HEK293 (cell line): ENCODE measurements at regions not wholly inside any gene's neighbourhood (a gene's known extent, or its start where the extent isn't known, plus 50 kb on each side); places are given as distances from the start of the nearest gene placed in this dataset.

Experiments
- CTCF ChIA-PET: fragments of 350-600 bp; formaldehyde crosslinking; extraction: SDS; loops from one replicate; lab custom pipeline; 2021; ENCODE audit warnings: antibody characterized with exemption; lab: Yijun Ruan, JAX
- POLR2A ChIA-PET: fragments of 300-600 bp; formaldehyde crosslinking; extraction: SDS; loops from one replicate; lab custom pipeline; 2020; ENCODE audit warnings: antibody characterized with exemption, inconsistent platforms; lab: Yijun Ruan, JAX
- H3K27ac ChIP-seq: fragments of 200-500 bp; sonication (Bioruptor generic); 2 replicates; pipeline ENCODE4 v1.5.1; 2014; ENCODE audit warnings: low read depth, low read length, control low read depth, inconsistent platforms; ENCODE audit errors: extremely low read depth
- H3K36me3 ChIP-seq, 2 experiments: fragments of 200-500 bp in 1 of 2; sonication (Bioruptor generic) in 1 of 2; 1 replicate in 1 of 2; 2 replicates in 1 of 2; pipeline ENCODE4 v1.5.1; 2014 to 2017; ENCODE audit warnings: inconsistent platforms in 2 of 2, low read length in 2 of 2; ENCODE audit not compliant: control insufficient read depth in 2 of 2, insufficient read depth in 1 of 2
- H3K4me1 ChIP-seq: fragments of 200-500 bp; sonication (Bioruptor generic); 2 replicates; pipeline ENCODE4 v1.5.1; 2014; ENCODE audit warnings: mild to moderate bottlenecking, low read length, inconsistent platforms; ENCODE audit not compliant: control insufficient read depth, insufficient read depth
- H3K4me3 ChIP-seq: 2 replicates; pipeline ENCODE4 v1.5.1; 2011; ENCODE audit warnings: low read depth, mild to moderate bottlenecking, control low read depth, low read length, moderate library complexity
- H3K9me3 ChIP-seq: fragments of 200-500 bp; sonication (Bioruptor generic); 2 replicates; pipeline ENCODE4 v1.5.1; 2014; ENCODE audit warnings: low read depth, low read length, inconsistent platforms; ENCODE audit not compliant: control insufficient read depth, insufficient read depth
- GLI4 ChIP-seq: fragments of 450-650 bp; formaldehyde crosslinking; IDR thresholded peaks from 2 replicates; pipeline ENCODE4 v1.5.1; 2016; ENCODE audit warnings: missing biosample characterization, missing genetic modification characterization
- GLIS2 ChIP-seq: fragments of 450-650 bp; formaldehyde crosslinking; IDR thresholded peaks from 2 replicates; pipeline ENCODE4 v1.5.1; 2016; ENCODE audit warnings: missing biosample characterization, missing genetic modification characterization
- KLF1 ChIP-seq: fragments of 450-650 bp; formaldehyde crosslinking; IDR thresholded peaks from 2 replicates; pipeline ENCODE4 v1.5.1; 2016; ENCODE audit warnings: missing biosample characterization, missing genetic modification characterization
- KLF10 ChIP-seq: fragments of 450-650 bp; IDR thresholded peaks from 2 replicates; pipeline ENCODE4 v1.5.1; 2018; ENCODE audit warnings: missing biosample characterization, mild to moderate bottlenecking, missing genetic modification characterization
- KLF7 ChIP-seq: fragments of 450-650 bp; formaldehyde crosslinking; IDR thresholded peaks from 2 replicates; pipeline ENCODE4 v1.5.1; 2016; ENCODE audit warnings: missing biosample characterization, missing genetic modification characterization, borderline replicate concordance
- KLF8 ChIP-seq: fragments of 450-650 bp; formaldehyde crosslinking; IDR thresholded peaks from 2 replicates; pipeline ENCODE4 v1.5.1; 2016; ENCODE audit warnings: missing biosample characterization, missing genetic modification characterization
- OVOL3 ChIP-seq: fragments of 450-650 bp; formaldehyde crosslinking; IDR thresholded peaks from 2 replicates; pipeline ENCODE4 v1.5.1; 2016; ENCODE audit warnings: missing biosample characterization, missing genetic modification characterization
- RBAK ChIP-seq: fragments of 450-650 bp; formaldehyde crosslinking; IDR thresholded peaks from 2 replicates; pipeline ENCODE4 v1.5.1; 2016; ENCODE audit warnings: missing biosample characterization, missing genetic modification characterization
- SCRT1 ChIP-seq: fragments of 450-650 bp; formaldehyde crosslinking; IDR thresholded peaks from 2 replicates; pipeline ENCODE4 v1.5.1; 2016; ENCODE audit warnings: missing biosample characterization, missing genetic modification characterization, borderline replicate concordance
- SCRT2 ChIP-seq: fragments of 450-650 bp; formaldehyde crosslinking; IDR thresholded peaks from 2 replicates; pipeline ENCODE4 v1.5.1; 2016; ENCODE audit warnings: missing biosample characterization, missing genetic modification characterization
- WT1 ChIP-seq: fragments of 450-650 bp; formaldehyde crosslinking; IDR thresholded peaks from 2 replicates; pipeline ENCODE4 v1.5.1; 2016; ENCODE audit warnings: missing biosample characterization, missing genetic modification characterization
- ZBTB48 ChIP-seq: fragments of 450-650 bp; formaldehyde crosslinking; IDR thresholded peaks from 2 replicates; pipeline ENCODE4 v1.5.1; 2016; ENCODE audit warnings: missing biosample characterization, missing genetic modification characterization
- ZFP3 ChIP-seq: fragments of 450-650 bp; formaldehyde crosslinking; IDR thresholded peaks from 2 replicates; pipeline ENCODE4 v1.5.1; 2016; ENCODE audit warnings: low read depth, missing biosample characterization, missing genetic modification characterization
- ZIC2 ChIP-seq: fragments of 450-650 bp; formaldehyde crosslinking; IDR thresholded peaks from 2 replicates; pipeline ENCODE4 v1.5.1; 2016; ENCODE audit warnings: missing biosample characterization, missing genetic modification characterization
- ZNF155 ChIP-seq: fragments of 450-650 bp; formaldehyde crosslinking; IDR thresholded peaks from 2 replicates; pipeline ENCODE4 v1.5.1; 2016; ENCODE audit warnings: missing biosample characterization, missing genetic modification characterization
- ZNF174 ChIP-seq: fragments of 450-650 bp; formaldehyde crosslinking; IDR thresholded peaks from 2 replicates; pipeline ENCODE4 v1.5.0; 2017; ENCODE audit warnings: missing biosample characterization, mild to moderate bottlenecking, missing genetic modification characterization
- ZNF175 ChIP-seq: fragments of 450-650 bp; formaldehyde crosslinking; IDR thresholded peaks from 2 replicates; pipeline ENCODE4 v1.5.1; 2016; ENCODE audit warnings: missing biosample characterization, missing genetic modification characterization
- ZNF311 ChIP-seq: fragments of 450-650 bp; formaldehyde crosslinking; IDR thresholded peaks from 2 replicates; pipeline ENCODE4 v1.5.1; 2017; ENCODE audit warnings: missing biosample characterization, missing genetic modification characterization, borderline replicate concordance
- ZNF473 ChIP-seq: fragments of 450-650 bp; formaldehyde crosslinking; IDR thresholded peaks from 2 replicates; pipeline ENCODE4 v1.5.1; 2017; ENCODE audit warnings: missing biosample characterization, missing genetic modification characterization
- ZNF560 ChIP-seq: fragments of 450-650 bp; formaldehyde crosslinking; IDR thresholded peaks from 2 replicates; pipeline ENCODE4 v1.5.1; 2017; ENCODE audit warnings: missing biosample characterization, missing genetic modification characterization, borderline replicate concordance
- ZNF596 ChIP-seq: fragments of 450-650 bp; IDR thresholded peaks from 2 replicates; pipeline ENCODE4 v1.5.0; 2018; ENCODE audit warnings: missing biosample characterization, mild to moderate bottlenecking, missing genetic modification characterization, moderate library complexity
- ZNF621 ChIP-seq: fragments of 450-650 bp; formaldehyde crosslinking; IDR thresholded peaks from 2 replicates; pipeline ENCODE4 v1.5.1; 2017; ENCODE audit warnings: missing biosample characterization, missing genetic modification characterization
- ZNF776 ChIP-seq: fragments of 450-650 bp; formaldehyde crosslinking; IDR thresholded peaks from 2 replicates; pipeline ENCODE4 v1.5.0; 2017; ENCODE audit warnings: missing biosample characterization, missing genetic modification characterization, borderline replicate concordance
- ZNF785 ChIP-seq: fragments of 450-650 bp; formaldehyde crosslinking; IDR thresholded peaks from 2 replicates; pipeline ENCODE4 v1.5.1; 2016; ENCODE audit warnings: missing biosample characterization, missing genetic modification characterization
- ZNF791 ChIP-seq: fragments of 450-650 bp; formaldehyde crosslinking; IDR thresholded peaks from 2 replicates; pipeline ENCODE4 v1.5.1; 2016; ENCODE audit warnings: missing biosample characterization, missing genetic modification characterization
- ZSCAN30 ChIP-seq: fragments of 450-650 bp; IDR thresholded peaks from 2 replicates; pipeline ENCODE4 v1.5.1; 2018; ENCODE audit warnings: missing biosample characterization, mild to moderate bottlenecking, missing genetic modification characterization, moderate library complexity
- TF ChIP-seq, protein P1 (sequence below): fragments of 450-650 bp; formaldehyde crosslinking; IDR thresholded peaks from 2 replicates; pipeline ENCODE4 v1.5.1; 2016; ENCODE audit warnings: missing biosample characterization, missing genetic modification characterization
- TF ChIP-seq, protein P2 (sequence below): fragments of 450-650 bp; formaldehyde crosslinking; IDR thresholded peaks from 2 replicates; pipeline ENCODE4 v1.5.1; 2017; ENCODE audit warnings: missing biosample characterization, missing genetic modification characterization

DNA sequence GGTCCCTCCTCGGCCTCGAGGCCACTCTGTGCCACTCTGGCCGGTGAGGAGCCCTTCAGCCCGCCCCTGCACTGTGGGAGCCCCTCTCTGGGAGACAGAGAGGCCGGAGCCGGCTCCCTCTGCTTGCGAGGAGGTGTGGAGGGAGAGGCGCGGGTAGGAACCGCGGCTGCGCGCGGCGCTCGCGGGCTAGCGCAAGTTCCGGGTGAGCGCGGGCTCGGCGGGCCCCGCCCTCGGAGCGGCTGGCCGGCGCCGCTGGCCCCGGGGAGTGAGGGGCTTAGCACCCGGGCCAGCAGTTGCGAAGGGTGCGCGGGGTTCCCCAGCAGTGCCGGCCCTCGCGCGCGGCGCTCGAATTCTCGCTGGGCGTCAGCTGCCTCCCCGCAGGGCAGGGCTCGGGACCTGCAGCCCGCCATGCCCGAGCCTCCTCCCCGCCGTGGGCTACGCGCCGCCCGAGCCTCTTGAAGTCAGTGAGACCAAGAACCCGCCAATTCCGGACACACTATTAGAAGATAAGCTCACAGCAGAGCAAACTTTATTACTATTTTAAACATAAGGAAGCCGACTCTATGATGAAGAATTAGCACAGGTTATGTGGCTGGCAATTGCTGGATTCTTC is 825.8 kb upstream of the FANCL start (continued):
- TF ChIP-seq, protein P1, sequence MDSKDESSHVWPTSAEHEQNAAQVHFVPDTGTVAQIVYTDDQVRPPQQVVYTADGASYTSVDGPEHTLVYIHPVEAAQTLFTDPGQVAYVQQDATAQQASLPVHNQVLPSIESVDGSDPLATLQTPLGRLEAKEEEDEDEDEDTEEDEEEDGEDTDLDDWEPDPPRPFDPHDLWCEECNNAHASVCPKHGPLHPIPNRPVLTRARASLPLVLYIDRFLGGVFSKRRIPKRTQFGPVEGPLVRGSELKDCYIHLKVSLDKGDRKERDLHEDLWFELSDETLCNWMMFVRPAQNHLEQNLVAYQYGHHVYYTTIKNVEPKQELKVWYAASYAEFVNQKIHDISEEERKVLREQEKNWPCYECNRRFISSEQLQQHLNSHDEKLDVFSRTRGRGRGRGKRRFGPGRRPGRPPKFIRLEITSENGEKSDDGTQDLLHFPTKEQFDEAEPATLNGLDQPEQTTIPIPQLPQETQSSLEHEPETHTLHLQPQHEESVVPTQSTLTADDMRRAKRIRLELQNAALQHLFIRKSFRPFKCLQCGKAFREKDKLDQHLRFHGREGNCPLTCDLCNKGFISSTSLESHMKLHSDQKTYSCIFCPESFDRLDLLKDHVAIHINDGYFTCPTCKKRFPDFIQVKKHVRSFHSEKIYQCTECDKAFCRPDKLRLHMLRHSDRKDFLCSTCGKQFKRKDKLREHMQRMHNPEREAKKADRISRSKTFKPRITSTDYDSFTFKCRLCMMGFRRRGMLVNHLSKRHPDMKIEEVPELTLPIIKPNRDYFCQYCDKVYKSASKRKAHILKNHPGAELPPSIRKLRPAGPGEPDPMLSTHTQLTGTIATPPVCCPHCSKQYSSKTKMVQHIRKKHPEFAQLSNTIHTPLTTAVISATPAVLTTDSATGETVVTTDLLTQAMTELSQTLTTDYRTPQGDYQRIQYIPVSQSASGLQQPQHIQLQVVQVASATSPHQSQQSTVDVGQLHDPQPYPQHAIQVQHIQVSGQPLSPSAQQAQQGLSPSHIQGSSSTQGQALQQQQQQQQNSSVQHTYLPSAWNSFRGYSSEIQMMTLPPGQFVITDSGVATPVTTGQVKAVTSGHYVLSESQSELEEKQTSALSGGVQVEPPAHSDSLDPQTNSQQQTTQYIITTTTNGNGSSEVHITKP (tag by site-specific recombination): no peak
- TF ChIP-seq ZNF560 (tag by site-specific recombination) (no peak), OVOL3 (tag by site-specific recombination) (no peak)
- TF ChIP-seq, all 188 proteins: peak for 0

DNA sequence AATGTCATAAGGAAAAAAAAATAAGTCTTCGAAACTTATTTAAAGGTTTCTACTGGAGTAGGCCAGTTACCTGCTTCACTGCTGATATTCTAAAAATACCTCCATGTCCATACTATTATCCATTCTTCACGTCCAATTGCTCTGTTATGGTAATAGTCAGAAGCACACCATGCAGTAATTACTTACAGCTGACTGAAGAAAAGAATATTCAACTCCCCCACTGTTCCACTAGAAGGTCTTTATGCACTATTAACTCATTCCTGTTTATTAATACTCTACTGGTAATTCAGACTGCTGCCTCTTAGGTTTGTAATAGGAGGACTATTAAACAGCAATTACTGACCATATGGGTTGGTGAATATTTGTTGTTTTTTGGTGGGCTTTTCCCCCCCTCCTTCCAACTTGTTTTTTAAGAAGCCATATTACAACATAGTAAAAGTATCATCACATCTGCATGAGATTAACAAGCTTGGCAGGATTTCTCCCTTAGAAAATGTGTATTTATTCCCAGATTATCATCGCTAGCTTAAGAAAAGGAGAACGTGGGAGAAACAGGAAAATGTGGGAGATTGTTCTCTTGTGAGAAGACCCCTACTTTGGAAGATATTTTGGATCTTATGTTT is 806.4 kb upstream of the FANCL start:
- Histone ChIP-seq H3K9me3 (no peaks in the 10 kb centered on the region), H3K27ac (no peak overlapping the region), H3K4me1 (no peaks in the 10 kb centered on the region), H3K36me3 (no peaks in the 10 kb centered on the region), H3K4me3 (no peak overlapping the region)
- POLR2A ChIA-PET: no interaction called here
- CTCF ChIA-PET: no interaction called here
- TF ChIP-seq ZNF155 (tag by site-specific recombination) (no peak), ZNF776 (tag by site-specific recombination) (no peak), ZNF785 (tag by site-specific recombination) (no peak), KLF7 (tag by site-specific recombination) (no peak), ZIC2 (tag by site-specific recombination) (no peak), ZNF621 (no peak), ZNF473 (tag by site-specific recombination) (no peak), GLI4 (tag by site-specific recombination) (no peak), ZNF791 (tag by site-specific recombination) (no peak), KLF8 (tag by site-specific recombination) (no peak), ZNF175 (no peak), ZFP3 (tag by site-specific recombination) (no peak), SCRT1 (no peak), ZNF596 (tag by site-specific recombination) (no peak), WT1 (tag by site-specific recombination) (no peak), KLF10 (no peak)

DNA sequence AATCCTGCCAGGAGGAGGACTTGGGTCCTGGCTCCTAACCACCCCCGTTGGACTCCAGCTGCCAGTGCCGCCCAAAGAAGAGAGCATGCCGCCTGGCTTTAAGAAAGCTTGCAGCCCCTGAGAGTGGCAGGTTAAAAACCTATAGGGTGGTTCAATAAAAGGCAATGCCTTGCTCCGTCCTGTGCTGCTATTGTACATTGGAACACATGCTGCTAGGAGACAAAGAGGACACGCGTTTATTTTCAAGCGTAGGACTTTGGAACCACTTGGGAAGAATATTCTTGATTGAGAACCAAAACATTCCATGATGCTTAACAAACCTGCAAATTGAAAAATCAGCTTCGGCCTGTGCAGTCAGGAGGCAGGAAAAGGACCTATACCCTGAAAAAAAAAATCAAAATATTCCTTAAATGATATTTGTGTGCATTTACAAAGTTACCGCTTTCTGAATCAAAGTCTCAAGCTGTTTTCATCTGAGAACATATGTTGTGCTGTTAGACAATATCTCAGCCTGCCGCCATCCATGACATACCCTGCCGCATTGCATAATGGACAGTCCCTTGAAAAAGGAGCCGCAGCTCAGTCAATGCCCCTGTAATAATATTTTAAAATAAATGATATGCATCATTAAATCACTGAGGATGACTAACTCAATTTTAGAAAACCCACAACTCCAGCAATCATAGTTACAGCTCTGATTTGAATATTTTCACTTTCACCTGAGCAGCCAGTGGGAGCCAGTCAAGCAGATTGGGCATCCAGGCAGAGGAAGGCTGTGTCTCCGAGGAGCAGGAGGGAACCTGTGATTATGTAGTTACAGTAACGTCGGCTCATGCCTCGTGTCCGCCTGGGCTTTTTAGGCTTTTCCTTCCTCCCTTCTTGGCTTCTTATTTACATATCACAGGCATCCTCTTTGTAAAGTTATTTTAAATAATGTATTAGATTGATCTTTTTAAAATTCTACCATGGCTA is 805.6 kb upstream of the FANCL start:
- ChIA-PET CTCF (interaction anchor here (1.3 kb wide), 1 partner anchor 21 kb away, joined by 6 read pairs; no protein-coding TSS in a partner anchor), POLR2A (no interaction called here)
- Histone ChIP-seq H3K9me3 (no peaks in the 10 kb centered on the region), H3K27ac (no peak overlapping the region), H3K4me3 (no peak overlapping the region), H3K36me3 (no peaks in the 10 kb centered on the region), H3K4me1 (no peaks in the 10 kb centered on the region)
- TF ChIP-seq WT1 (tag by site-specific recombination) (no peak), GLIS2 (no peak), ZNF174 (tag by site-specific recombination) (no peak), ZNF311 (tag by site-specific recombination) (no peak), ZBTB48 (tag by site-specific recombination) (no peak), RBAK (tag by site-specific recombination) (no peak), ZSCAN30 (tag by site-specific recombination) (no peak), KLF1 (tag by site-specific recombination) (no peak), SCRT2 (tag by site-specific recombination) (no peak)
- TF ChIP-seq, protein P2, sequence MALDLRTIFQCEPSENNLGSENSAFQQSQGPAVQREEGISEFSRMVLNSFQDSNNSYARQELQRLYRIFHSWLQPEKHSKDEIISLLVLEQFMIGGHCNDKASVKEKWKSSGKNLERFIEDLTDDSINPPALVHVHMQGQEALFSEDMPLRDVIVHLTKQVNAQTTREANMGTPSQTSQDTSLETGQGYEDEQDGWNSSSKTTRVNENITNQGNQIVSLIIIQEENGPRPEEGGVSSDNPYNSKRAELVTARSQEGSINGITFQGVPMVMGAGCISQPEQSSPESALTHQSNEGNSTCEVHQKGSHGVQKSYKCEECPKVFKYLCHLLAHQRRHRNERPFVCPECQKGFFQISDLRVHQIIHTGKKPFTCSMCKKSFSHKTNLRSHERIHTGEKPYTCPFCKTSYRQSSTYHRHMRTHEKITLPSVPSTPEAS (tag by site-specific recombination): no peak
- TF ChIP-seq, all 188 proteins: peak for 0
